ENCODE measurements at regions not wholly inside any gene's neighbourhood (a gene's known extent, or its start where the extent isn't known, plus 50 kb on each side); places are given as distances from the start of the nearest gene placed in this dataset.

DNA sequence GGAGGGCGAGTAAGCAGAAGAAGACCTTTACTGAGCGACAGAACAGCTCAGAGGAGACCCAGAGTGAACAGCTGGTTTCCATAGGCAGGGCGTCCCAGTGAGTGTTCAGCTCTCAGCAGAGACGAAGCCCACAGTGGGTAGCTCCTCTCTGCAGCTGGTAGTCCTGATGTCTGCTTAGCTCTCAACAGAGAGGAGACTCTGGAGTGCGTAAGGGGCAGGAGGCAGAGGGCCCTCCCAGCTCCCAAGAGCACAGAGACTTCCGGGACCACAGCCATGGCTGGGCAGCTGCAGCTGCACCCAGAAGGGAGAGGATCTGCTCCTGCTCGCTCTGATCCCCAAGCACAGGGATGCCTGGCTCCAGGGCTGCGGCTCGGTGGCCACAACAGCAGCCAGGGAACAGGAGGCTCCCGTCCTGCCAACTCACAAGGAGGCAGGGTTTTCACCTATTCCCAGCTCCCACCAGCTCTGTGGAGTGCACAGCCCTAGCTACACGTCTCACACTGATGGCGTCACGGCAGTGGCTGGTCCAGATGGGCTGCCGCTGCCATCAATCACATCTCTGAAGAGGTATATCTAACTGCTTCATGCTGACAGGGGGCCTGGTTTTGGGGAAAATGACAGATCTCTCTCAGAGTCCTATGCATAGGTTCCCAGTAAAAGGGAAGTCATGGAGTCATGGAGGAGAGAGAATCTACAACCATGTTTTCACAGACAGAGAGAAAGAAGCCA is 2660.1 kb upstream of the PCDH20 start:
- TF ChIP-seq CTCF (conservative IDR thresholded peaks at IDR 0.05; ENCODE audit: low read depth, low read length) = no peak
- no peak for TF ChIP-seq MXI1 (IDR thresholded peaks at IDR 0.05; ENCODE audit: borderline replicate concordance, low read depth, low read length)
- no peak for TF ChIP-seq RAD21 (IDR thresholded peaks at IDR 0.05; ENCODE audit: low read length)
- TF ChIP-seq BHLHE40 (IDR thresholded peaks at IDR 0.05; ENCODE audit: low read depth, low read length) = no peak
- TF ChIP-seq POLR2A (IDR thresholded peaks at IDR 0.05; ENCODE audit: low read depth, low read length) = no peak
- no peak for TF ChIP-seq MAZ (IDR thresholded peaks at IDR 0.05; ENCODE audit: borderline replicate concordance, low read depth, low read length)
- no peak for TF ChIP-seq SMC3 (IDR thresholded peaks at IDR 0.05; ENCODE audit: low read depth, low read length)
- TF ChIP-seq CHD1 (IDR thresholded peaks at IDR 0.05; ENCODE audit: low read depth, low read length) = no peak
- TF ChIP-seq RCOR1 (IDR thresholded peaks at IDR 0.05; ENCODE audit: insufficient replicate concordance, low read length) = no peak
- no peak for TF ChIP-seq RFX5 (IDR thresholded peaks at IDR 0.05; ENCODE audit: low read depth, low read length)
- TF ChIP-seq USF2 (IDR thresholded peaks at IDR 0.05; ENCODE audit: low read depth, low read length) = no peak
- no peak for TF ChIP-seq NFE2L2 (IDR thresholded peaks at IDR 0.05; ENCODE audit: low read depth, low read length)
- no peak for TF ChIP-seq ELK1 (IDR thresholded peaks at IDR 0.05; ENCODE audit: borderline replicate concordance, low read depth, low read length)
